H9 (cell line): ENCODE measurements at regions not wholly inside any gene's neighbourhood (a gene's known extent, or its start where the extent isn't known, plus 50 kb on each side); places are given as distances from the start of the nearest gene placed in this dataset.

Source experiments
- DNase-seq: peaks from one replicate; pipeline ENCODE4 v3.0.0-alpha.2; 2017
- H2AFZ ChIP-seq: one replicate; pipeline ENCODE4 v1.6.1; 2013; ENCODE audit warnings: mild to moderate bottlenecking, low read length, control low read depth, moderate library complexity
- H2AK5ac ChIP-seq: 2 replicates; pipeline ENCODE4 v1.6.1; 2013; ENCODE audit warnings: low read length, control low read depth, mixed read lengths; ENCODE audit not compliant: insufficient read length
- H2BK120ac ChIP-seq: one replicate; pipeline ENCODE4 v1.6.1; 2013; ENCODE audit warnings: low read depth, mild to moderate bottlenecking, low read length, control low read depth, inconsistent platforms; ENCODE audit not compliant: poor library complexity, severe bottlenecking
- H2BK12ac ChIP-seq: 2 replicates; pipeline ENCODE4 v1.6.1; 2013; ENCODE audit warnings: low read length, control low read depth, mixed read lengths, low read depth; ENCODE audit not compliant: insufficient read length
- H2BK15ac ChIP-seq: 2 replicates; pipeline ENCODE4 v1.6.1; 2013; ENCODE audit warnings: low read depth, low read length, control low read depth
- H2BK20ac ChIP-seq: one replicate; pipeline ENCODE4 v1.6.1; 2013; ENCODE audit warnings: low read depth, mild to moderate bottlenecking, low read length, control low read depth, inconsistent platforms; ENCODE audit not compliant: poor library complexity, severe bottlenecking
- H2BK5ac ChIP-seq: 2 replicates; pipeline ENCODE4 v1.6.1; 2013; ENCODE audit warnings: low read length, control low read depth, mixed read lengths; ENCODE audit not compliant: insufficient read length
- H3K14ac ChIP-seq: 2 replicates; pipeline ENCODE4 v1.6.1; 2013; ENCODE audit warnings: low read length, control low read depth; ENCODE audit not compliant: insufficient read depth
- H3K18ac ChIP-seq: 2 replicates; pipeline ENCODE4 v1.6.1; 2013; ENCODE audit warnings: low read depth, mild to moderate bottlenecking, mixed read lengths, low read length, control low read depth; ENCODE audit not compliant: insufficient read length
- H3K23ac ChIP-seq: 2 replicates; pipeline ENCODE4 v1.6.1; 2013; ENCODE audit warnings: low read length, control low read depth, mixed read lengths, low read depth; ENCODE audit not compliant: insufficient read length
- H3K23me2 ChIP-seq: 2 replicates; pipeline ENCODE4 v1.6.1; 2013; ENCODE audit warnings: low read depth, mild to moderate bottlenecking, mixed read lengths, low read length, control low read depth; ENCODE audit not compliant: insufficient read length, poor library complexity, severe bottlenecking
- H3K27ac ChIP-seq: 2 replicates; pipeline ENCODE4 v1.5.1; 2013; ENCODE audit warnings: low read length, control low read depth, mixed read lengths, low read depth; ENCODE audit not compliant: insufficient read length
- H3K27me3 ChIP-seq: 2 replicates; pipeline ENCODE4 v1.6.1; 2013; ENCODE audit warnings: low read length, control low read depth, inconsistent platforms; ENCODE audit not compliant: insufficient read depth
- H3K4ac ChIP-seq: 2 replicates; pipeline ENCODE4 v1.6.1; 2013; ENCODE audit warnings: low read depth, mild to moderate bottlenecking, control low read depth, inconsistent platforms, low read length, moderate library complexity
- H3K4me1 ChIP-seq: 2 replicates; pipeline ENCODE4 v1.6.1; 2013; ENCODE audit warnings: low read length, control low read depth, inconsistent platforms; ENCODE audit not compliant: insufficient read depth
- H3K4me2 ChIP-seq: 2 replicates; pipeline ENCODE4 v1.6.1; 2013; ENCODE audit warnings: low read length, control low read depth, mixed read lengths; ENCODE audit not compliant: insufficient read length, insufficient read depth
- H3K56ac ChIP-seq: 2 replicates; pipeline ENCODE4 v1.6.1; 2013; ENCODE audit warnings: low read depth, mild to moderate bottlenecking, mixed read lengths, low read length, control low read depth; ENCODE audit not compliant: insufficient read length
- H3K79me1 ChIP-seq: 2 replicates; pipeline ENCODE4 v1.6.1; 2013; ENCODE audit warnings: low read depth, mild to moderate bottlenecking, moderate library complexity, low read length, control low read depth, inconsistent platforms; ENCODE audit not compliant: insufficient read depth, poor library complexity, severe bottlenecking
- H3K79me2 ChIP-seq: 2 replicates; pipeline ENCODE4 v1.6.1; 2013; ENCODE audit warnings: low read length, control low read depth, inconsistent platforms; ENCODE audit not compliant: insufficient read depth
- H3K9ac ChIP-seq: 2 replicates; pipeline ENCODE4 v1.6.1; 2013; ENCODE audit warnings: low read length, control low read depth, mixed read lengths; ENCODE audit not compliant: insufficient read length; ENCODE audit errors: extremely low read depth
- H3K9me3 ChIP-seq: one replicate; pipeline ENCODE4 v1.6.1; 2013; ENCODE audit warnings: low read depth, low read length, inconsistent platforms; ENCODE audit not compliant: control insufficient read depth
- H3T11ph ChIP-seq: one replicate; pipeline ENCODE4 v1.6.1; 2013; ENCODE audit warnings: mild to moderate bottlenecking, low read length, control low read depth, inconsistent platforms
- H4K20me1 ChIP-seq: one replicate; pipeline ENCODE4 v1.6.1; 2013; ENCODE audit not compliant: control insufficient read depth, insufficient read length, insufficient read depth
- H4K5ac ChIP-seq: 2 replicates; pipeline ENCODE4 v1.6.1; 2013; ENCODE audit warnings: low read depth, mild to moderate bottlenecking, mixed read lengths, low read length, control low read depth; ENCODE audit not compliant: insufficient read length
- H4K8ac ChIP-seq: replicated peaks from 2 replicates; pipeline ENCODE4 v1.6.1; 2013; ENCODE audit warnings: low read length, control low read depth, mixed read lengths, low read depth; ENCODE audit not compliant: insufficient read length
- H4K91ac ChIP-seq: 2 replicates; pipeline ENCODE4 v1.6.1; 2013; ENCODE audit warnings: low read depth, mild to moderate bottlenecking, moderate library complexity, mixed read lengths, low read length, control low read depth; ENCODE audit not compliant: insufficient read length
- H3K27ac Mint-ChIP-seq, 3 experiments: 2 replicates in 2 of 3; 3 replicates in 1 of 3; pipeline ENCODE4 v1.8.0; 2020 to 2021; ENCODE audit warnings: mixed read lengths in 3 of 3, mild to moderate bottlenecking in 1 of 3, moderate library complexity in 1 of 3
- H3K27me3 Mint-ChIP-seq: 2 replicates; pipeline ENCODE4 v1.8.0; 2021; ENCODE audit warnings: low read depth, mild to moderate bottlenecking, moderate library complexity, mixed read lengths
- H3K36me3 Mint-ChIP-seq, 3 experiments: 2 replicates in 2 of 3; 3 replicates in 1 of 3; pipeline ENCODE4 v1.8.0; 2020 to 2021; ENCODE audit warnings: low read depth in 3 of 3, mixed read lengths in 3 of 3; ENCODE audit not compliant: insufficient read depth in 1 of 3
- H3K4me1 Mint-ChIP-seq, 2 experiments: 2 replicates each; pipeline ENCODE4 v1.8.0; 2020; ENCODE audit warnings: mixed read lengths in 2 of 2
- H3K4me3 Mint-ChIP-seq, 2 experiments: 2 replicates in 1 of 2; 3 replicates in 1 of 2; pipeline ENCODE4 v1.8.0; 2020 to 2021; ENCODE audit warnings: mild to moderate bottlenecking in 2 of 2, mixed read lengths in 2 of 2, moderate library complexity in 1 of 2
- H3K9me3 Mint-ChIP-seq, 2 experiments: 2 replicates in 1 of 2; 3 replicates in 1 of 2; pipeline ENCODE4 v1.8.0; 2020; ENCODE audit warnings: mild to moderate bottlenecking in 2 of 2, mixed read lengths in 2 of 2, moderate library complexity in 1 of 2
- WGBS: extraction: QIAGEN DNeasy Blood & Tissue Kit; methylation state at CpG from one replicate; pipeline ENCODE4 v1.1.7; 2013; ENCODE audit warnings: missing lambda C conversion rate, low lambda C conversion rate, mixed read lengths; ENCODE audit not compliant: insufficient read length; ENCODE audit errors: extremely low coverage; 5-methylcytosine and 5-hydroxymethylcytosine counted together
- TF ChIP-seq, protein P1 (sequence below): fragments of 200-600 bp; sonication (generic); conservative IDR thresholded peaks from 3 replicates; pipeline ENCODE4 v1.8.0; 2021; ENCODE audit warnings: antibody characterized with exemption, mild to moderate bottlenecking

DNA sequence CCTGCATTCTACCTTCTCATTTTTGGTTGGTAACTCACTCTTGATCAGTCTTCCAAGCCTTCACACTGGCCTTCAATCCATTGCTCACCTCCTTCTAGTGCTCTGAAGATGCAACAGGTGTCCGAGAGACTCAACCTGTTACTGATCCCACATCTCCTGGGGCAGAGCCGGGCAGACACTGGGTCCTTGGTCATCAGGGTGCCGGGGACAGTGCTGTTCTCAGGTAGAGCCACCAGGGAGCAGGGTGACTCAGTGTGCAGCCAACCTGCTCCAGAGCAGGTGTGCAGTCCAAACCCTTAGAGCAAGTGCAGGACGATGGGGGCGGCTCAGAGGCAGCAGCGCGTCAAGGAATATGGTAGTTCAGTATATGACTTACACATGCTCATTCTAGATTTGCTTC, 188.4 kb downstream of the DHX15 start:
- Histone ChIP-seq H3K79me2 (no peaks in the 10 kb centered on the region), H3K9me3 (no peaks in the 10 kb centered on the region), H3K23me2 (no peaks in the 10 kb centered on the region), H2BK5ac (no peak overlapping the region), H2BK120ac (no peak overlapping the region), H3K18ac (no peak overlapping the region), H3K56ac (no peak overlapping the region), H3K9ac (no peak overlapping the region), H3T11ph (no peak overlapping the region), H3K79me1 (no peaks in the 10 kb centered on the region), H3K4me1 (peaks cover 4% of the 10 kb centered on the region; the same call in 1 of the 2 replicates), H4K20me1 (no peaks in the 10 kb centered on the region), H4K91ac (no peak overlapping the region), H4K8ac (no peak overlapping the region), H4K5ac (no peak overlapping the region), H2AK5ac (no peak overlapping the region), H3K4ac (no peak overlapping the region), H3K23ac (no peak overlapping the region), H3K27me3 (no peaks in the 10 kb centered on the region), H2BK15ac (no peak overlapping the region), H2BK20ac (no peak overlapping the region), H3K4me2 (no peak overlapping the region), H3K14ac (no peak overlapping the region), H2AFZ (no peak overlapping the region), H3K27ac (no peak overlapping the region), H2BK12ac (no peak overlapping the region)
- Mint-ChIP-seq H3K27me3 (peaks cover 5% of the 10 kb centered on the region), H3K4me1 (peaks cover 4 to 6% of the 10 kb centered on the region in 2 experiments; a peak in 2 of 4 replicates), H3K9me3 (no peaks in the 10 kb centered on the region), H3K4me3 (no peak overlapping the region), H3K36me3 (no peaks in the 10 kb centered on the region), H3K27ac (no peak overlapping the region; a peak in 1 of 7 replicates)
- DNase-seq: peak; percentile 45
- TF ChIP-seq, protein P1, sequence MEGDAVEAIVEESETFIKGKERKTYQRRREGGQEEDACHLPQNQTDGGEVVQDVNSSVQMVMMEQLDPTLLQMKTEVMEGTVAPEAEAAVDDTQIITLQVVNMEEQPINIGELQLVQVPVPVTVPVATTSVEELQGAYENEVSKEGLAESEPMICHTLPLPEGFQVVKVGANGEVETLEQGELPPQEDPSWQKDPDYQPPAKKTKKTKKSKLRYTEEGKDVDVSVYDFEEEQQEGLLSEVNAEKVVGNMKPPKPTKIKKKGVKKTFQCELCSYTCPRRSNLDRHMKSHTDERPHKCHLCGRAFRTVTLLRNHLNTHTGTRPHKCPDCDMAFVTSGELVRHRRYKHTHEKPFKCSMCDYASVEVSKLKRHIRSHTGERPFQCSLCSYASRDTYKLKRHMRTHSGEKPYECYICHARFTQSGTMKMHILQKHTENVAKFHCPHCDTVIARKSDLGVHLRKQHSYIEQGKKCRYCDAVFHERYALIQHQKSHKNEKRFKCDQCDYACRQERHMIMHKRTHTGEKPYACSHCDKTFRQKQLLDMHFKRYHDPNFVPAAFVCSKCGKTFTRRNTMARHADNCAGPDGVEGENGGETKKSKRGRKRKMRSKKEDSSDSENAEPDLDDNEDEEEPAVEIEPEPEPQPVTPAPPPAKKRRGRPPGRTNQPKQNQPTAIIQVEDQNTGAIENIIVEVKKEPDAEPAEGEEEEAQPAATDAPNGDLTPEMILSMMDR: peak; percentile 48; the same call in 2 of the 3 replicates
- WGBS: no CpG with 5 or more reads among the region's 7 CpGs
